ENCODE measurements at regions not wholly inside any gene's neighbourhood (a gene's known extent, or its start where the extent isn't known, plus 50 kb on each side); places are given as distances from the start of the nearest gene placed in this dataset.

DNA sequence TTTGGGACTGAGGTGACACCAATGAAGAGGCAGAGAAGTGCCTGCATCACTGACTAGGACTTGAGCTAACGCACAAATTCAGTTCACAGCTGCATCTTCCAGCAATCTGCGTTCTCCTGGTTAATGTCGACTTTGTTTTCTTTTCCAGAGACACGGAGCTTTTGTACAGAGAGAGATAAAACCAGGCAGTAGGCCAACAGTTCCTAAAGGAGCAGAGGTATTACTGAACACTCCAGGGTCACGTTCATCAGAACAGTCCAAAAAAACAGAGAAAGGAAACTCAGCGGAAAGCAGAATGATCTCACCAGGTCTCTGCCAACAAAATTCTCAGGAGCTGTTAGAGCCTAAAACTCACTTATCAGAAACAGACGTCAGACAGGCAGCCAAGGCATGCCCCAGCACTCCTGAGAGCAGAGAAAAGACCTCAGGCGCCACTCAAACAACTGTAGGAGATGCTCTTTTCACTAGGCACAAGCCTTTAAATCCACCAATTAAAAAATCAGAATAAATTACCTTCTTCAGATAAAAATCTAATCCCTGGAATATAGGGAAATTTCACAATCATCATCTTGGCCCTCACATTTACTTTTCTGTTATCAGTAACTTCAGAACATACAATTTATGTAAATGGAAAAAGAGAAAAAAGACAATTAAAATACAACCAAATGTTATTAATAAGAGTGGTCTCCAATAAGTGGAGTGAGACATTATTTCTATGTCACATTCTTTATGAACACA lies 95.9 kb upstream of the SPTBN1 start:
- DNase-seq, result peak; percentile 22

- no peak for DNase-seq
Observed at GRCh38 chr2:54364409-54364808, 91.7 kb upstream of the SPTBN1 start.

- no peak for DNase-seq
Observed at GRCh38 chr2:54365661-54366060, 90.5 kb upstream of the SPTBN1 start.

DNA sequence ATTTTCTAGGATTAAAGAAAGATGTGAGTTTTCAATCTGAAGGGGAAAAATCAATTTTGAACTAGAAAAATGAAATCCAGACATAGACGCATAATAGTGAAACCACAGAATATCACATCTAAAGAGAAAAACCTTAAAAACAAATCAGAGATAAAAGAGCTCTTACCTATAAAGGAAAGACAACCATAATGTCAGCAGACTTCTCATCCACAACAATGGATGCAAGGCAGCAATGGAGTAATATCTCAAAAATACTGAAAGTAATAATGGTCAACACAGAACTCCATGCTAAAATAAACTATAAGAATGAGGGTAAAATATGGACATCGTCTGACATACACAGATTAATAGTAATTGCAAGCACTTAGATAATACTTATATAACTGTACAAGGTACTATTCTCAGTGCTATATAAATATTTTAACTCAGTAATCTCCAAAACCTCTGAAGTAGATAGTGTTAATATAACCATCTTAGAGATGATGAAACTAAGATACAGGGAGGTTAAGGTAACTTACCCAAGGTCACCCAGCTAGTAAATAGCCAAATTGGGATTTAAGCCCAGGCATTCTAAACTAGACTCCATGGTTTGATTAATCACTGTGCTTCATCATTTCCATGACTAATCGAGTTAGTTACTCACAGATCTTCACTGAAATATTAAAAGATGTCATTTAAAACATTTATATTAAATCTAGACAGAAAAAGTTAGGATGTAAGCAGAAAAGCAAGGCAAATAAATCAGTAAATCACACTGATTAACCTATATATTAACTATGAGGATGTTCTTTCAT lies 89.4 kb upstream of the SPTBN1 start:
- no peak for DNase-seq

DNA sequence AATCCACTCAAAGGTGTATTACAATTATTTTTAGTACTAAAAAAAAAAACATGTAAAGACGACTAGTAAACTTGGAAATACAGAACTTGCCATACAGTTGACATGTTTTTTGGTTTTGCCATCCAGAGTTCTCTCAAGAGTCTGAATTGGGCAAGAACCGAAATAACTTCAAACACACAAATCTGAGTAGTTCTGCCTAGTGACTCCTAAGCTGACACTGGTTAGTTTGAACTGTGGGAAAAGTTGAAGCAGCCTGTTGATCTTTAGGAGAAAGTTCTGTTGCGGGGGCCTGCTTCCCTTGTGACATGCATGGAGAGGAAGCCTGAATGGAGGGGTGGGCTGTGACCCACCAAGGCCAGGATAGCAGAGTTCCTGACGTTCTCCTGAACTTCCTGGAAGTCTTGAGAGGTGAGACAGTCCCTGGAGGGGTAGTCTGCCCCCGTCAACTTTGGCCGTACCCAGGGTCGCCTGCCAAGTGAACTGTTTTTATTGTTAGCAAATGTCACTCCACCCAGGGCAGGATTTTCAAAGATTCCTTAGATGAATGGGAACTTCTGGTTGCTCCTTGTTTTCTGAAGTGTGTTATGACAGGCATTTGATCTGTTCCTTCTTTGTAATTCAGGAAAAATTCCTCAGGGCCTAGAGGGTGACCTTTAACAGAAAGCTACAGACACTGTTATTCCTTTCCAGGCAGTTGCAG lies 85.6 kb upstream of the SPTBN1 start:
- DNase-seq, result no peak

DNA sequence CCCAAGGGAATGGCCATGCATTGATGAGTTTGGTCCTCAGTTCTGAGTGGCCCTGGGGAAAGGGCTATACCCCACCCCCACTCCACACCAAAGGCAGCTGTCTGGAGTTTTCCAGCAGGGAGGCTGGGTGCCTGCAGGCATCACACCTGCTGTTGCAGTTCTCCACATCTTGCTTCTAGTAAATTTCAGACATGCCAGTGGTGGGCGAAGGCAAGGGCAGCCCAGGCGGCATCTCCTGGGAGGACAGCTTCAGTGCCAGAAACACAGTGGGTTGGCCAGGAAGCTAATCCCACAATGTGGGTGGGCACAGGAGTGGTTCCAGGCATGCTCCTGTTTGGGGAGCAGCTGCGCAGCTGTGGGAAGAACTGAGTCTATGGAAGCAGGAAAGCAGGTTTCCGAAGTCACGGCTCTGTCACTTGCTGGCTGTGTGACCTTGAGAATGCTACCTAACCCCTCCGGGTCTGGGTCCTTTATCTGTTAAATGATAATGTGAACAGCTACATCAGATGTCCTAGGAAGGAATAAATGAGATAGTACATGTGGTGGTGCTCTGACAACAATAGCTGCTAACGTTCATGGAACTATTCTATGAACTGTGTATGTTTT lies 84.6 kb upstream of the SPTBN1 start:
- no peak for DNase-seq

DNA sequence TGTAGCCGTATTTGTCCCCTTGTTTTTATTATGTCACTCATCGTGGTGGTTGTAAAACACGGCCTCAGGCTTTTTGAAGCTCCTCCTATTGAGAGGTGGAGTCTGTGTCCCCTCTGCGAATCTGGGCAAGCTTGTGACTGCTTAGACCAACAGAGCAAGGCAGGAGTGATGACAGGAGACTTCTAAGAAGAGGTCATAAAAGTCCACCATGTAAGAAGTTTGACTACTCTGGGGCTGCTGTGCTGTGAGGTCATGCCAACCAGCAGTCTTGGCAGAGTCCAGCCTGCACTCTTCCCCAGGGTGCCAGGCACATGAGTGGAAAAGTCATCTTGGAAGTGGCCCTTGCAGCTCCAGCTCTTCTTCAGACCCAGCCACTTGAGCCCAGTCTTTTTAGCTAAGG lies 83.8 kb upstream of the SPTBN1 start:
- DNase-seq, result no peak

- no peak for DNase-seq
Observed at GRCh38 chr2:54373855-54374254, 82.3 kb upstream of the SPTBN1 start.

GRCh38 chr2:54374591-54375364 lies 81.3 kb upstream of the SPTBN1 start:
- no peak for DNase-seq

- DNase-seq, result no peak
Observed at GRCh38 chr2:54377451-54377850, 78.7 kb upstream of the SPTBN1 start.

DNA sequence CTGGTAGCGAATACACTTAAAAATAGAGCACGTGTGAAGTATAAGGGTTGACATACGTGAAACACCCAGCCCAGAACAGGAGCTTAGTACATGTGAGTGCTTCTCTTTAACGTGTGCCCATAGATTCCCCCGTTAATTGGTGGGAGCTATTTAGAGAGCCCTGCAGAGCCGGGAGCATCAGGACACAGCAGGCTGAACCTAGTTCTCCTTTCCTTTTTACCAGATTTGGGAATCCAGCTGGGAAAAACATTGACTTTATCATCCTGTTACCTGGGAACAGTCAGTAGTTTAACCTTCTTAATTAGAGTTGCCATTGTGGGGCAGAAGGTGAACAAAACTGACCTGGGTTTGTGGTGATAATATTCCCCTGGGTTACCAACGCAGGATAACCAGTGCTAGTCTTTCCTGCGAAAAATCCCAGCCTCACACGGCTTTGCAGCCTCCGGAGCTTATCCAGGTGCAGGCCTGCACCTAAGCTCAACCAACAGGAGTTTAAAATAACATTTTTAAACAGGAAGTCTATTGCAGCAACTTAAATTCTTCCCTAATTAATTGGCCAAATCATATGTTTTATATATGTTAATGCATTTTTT lies 78.1 kb upstream of the SPTBN1 start:
- no peak for DNase-seq

DNA sequence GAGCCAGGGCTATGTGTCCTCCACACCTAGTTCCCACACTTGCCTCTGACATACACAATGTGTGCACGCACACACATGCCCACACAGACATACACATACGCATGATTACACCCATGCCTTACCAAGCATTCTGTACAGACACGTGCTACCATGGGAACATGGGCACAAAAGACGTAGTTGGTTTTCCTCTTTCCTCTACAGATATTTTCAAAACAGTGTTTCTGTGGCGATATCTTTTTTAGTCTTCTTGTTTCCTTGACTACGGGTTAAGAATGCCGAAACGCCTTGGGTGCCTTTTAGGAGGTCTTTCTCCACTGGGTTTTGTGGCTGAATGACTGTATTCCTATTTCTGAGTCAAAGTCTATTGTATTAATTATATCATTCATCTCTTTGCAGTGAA lies 75.5 kb upstream of the SPTBN1 start:
- no peak for DNase-seq

- no peak for DNase-seq
Observed at GRCh38 chr2:54381293-54381692, 74.8 kb upstream of the SPTBN1 start.

DNA sequence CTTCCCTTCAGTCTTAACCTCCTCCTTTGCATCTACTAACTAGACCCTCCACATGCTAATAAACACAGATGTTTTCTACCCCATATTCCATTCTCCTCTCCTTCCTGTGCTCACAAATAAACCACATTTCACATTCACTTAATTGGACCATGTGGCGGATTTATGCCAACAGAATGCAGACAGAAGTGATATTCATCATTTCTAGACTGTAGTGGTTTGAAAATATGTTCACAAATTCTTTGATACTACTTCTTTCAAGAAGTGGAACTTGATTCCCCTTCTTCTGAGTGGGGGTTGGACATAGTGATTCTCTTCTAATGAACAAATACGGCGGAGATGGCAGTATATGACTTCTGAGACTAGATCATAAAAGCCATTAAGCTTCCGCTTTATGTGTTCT lies 73.5 kb upstream of the SPTBN1 start:
- DNase-seq, result no peak

- no peak for DNase-seq
Observed at GRCh38 chr2:54384301-54385203, 71.6 kb upstream of the SPTBN1 start.

- no peak for DNase-seq
Observed at GRCh38 chr2:54385271-54385670, 70.9 kb upstream of the SPTBN1 start.

DNA sequence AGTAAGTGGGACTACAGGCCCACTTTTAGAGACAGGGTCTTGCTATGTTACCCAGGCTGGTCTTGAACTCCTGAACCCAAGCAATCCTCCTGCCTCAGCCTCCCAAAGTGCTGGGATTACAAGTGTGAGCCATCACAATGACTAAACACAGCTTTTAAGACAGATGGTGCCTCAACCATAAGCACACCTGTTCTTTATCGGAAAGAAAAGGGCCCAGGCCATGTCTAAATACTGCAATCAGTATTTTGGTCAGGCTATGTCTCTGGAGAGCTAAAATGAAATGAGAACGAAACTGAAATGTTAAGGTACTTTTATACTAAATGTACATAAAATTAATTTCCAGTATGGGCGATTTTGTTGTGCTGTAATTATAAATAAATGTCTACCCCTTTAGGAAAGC lies 69.5 kb upstream of the SPTBN1 start:
- no peak for DNase-seq

DNA sequence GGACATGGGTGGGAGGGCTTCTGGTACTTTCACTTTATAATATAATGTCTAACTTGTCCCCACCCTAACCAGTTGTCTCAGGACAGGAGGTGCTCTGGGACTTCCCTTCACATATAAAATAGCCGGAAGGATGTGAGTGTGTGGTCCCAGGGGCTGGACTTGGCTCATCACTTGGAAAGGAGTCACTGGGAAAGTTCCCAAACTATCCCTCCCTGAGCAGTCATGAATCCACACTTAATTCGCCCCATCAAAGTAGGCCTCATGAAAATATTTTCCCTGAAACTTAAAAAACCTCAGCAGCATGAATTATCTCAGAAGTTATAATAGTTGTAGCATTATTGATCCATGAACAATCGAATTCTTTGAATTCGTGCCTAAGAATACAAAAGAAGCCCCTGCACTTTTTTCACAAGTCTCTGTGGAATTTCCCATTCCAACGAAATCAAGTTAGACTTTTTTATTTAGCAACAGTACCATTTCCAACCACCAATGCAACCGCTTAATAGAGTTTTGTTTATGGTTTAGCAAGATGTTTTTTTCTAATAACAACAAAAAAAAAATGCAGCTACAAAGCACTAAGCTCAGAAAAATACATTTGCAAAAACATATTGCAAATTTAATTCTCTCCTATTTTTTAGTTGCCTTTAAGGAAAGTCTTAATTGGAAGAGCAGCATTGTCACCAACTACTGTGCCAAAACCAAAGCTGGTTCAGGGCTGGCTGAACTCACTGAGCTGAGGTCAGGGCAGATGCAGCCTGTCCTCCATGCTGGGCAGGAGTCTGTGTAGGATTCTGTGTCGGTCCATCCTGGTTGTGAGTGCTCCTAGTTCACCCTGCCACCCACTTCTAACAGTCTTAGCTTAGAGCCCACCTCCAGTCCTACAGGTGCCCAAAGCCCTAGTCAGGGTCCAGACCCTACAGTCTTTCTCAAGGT lies 68.8 kb upstream of the SPTBN1 start:
- DNase-seq, result no peak

DNA sequence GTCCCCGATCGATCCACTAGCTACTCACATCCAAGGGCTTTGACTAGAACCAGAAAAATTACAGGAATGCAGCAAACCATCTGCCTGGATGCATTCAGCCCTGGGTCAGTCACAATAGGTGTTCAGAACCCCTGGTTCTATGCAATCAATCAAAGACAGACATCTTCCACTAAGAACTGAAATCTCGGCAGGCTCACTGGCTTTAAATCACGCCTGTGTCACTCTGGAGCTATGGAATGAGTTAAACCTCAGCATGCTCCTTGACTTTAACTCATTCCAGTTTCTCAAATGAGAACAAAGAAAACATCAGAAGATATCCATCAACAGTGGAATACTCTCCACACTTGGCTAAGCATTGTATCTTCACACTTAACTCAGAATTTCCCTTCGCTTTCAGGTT lies 68.1 kb upstream of the SPTBN1 start:
- DNase-seq, result no peak

All from NCI-H2227 treated with DMSO at 0.1 percent for 48 hours (cell line).